ENCODE measurements at regions not wholly inside any gene's neighbourhood (a gene's known extent, or its start where the extent isn't known, plus 50 kb on each side); places are given as distances from the start of the nearest gene placed in this dataset.

DNA sequence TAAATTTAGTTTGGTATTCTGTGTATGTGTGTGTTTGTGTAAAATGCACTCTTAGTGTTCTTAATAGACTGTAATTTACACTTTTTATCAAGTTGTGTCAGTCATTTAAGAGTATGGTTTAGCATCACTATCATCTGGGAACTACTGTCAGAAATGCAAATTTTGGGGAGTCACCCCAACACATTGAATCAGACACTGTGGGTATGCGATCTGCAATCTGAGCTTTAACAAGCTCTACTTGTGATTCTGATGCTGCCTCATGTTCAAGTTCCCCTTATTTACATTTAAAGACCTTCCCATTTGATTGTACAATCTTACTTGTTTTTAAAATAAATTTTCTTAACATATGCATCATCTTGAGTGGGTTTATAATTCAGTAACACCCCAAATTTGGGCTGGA, 218.1 kb upstream of the FOXP2 start:
- in situ Hi-C loops (cut with HindIII; ENCODE audit: low sequenced_read_pairs), result no loop called here
- no peak overlapping the region for H3K4me3 ChIP-seq (ENCODE audit: low read depth, low read length)
- TF ChIP-seq, protein P1, sequence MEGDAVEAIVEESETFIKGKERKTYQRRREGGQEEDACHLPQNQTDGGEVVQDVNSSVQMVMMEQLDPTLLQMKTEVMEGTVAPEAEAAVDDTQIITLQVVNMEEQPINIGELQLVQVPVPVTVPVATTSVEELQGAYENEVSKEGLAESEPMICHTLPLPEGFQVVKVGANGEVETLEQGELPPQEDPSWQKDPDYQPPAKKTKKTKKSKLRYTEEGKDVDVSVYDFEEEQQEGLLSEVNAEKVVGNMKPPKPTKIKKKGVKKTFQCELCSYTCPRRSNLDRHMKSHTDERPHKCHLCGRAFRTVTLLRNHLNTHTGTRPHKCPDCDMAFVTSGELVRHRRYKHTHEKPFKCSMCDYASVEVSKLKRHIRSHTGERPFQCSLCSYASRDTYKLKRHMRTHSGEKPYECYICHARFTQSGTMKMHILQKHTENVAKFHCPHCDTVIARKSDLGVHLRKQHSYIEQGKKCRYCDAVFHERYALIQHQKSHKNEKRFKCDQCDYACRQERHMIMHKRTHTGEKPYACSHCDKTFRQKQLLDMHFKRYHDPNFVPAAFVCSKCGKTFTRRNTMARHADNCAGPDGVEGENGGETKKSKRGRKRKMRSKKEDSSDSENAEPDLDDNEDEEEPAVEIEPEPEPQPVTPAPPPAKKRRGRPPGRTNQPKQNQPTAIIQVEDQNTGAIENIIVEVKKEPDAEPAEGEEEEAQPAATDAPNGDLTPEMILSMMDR (IDR thresholded peaks at IDR 0.05; ENCODE audit: low read depth, low read length), result no peak
- DNase-seq (ENCODE audit: low read depth, low spot score), result no peak

DNA sequence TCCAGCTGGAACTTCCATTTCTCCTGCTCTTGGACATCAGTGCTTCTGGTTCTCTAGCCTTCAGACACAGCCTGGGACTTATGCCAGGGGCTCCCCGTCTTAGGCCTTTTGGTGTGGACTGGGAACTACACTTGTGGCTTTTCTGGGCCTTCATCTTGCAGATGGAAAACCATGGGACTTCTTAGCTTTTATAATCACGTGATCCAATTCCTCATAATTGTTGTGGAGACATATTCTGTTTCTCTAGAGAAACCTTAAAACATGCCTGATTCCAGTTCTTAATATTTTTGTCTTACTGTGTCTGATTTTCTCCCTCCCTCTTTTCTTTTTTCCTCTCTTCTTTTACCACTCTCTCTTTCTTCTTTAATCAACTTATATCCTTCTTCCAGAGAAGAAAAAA, 224.2 kb upstream of the FOXP2 start:
- in situ Hi-C loops (cut with HindIII; ENCODE audit: low sequenced_read_pairs), result no loop called here
- TF ChIP-seq, protein P1 (IDR thresholded peaks at IDR 0.05; ENCODE audit: low read depth, low read length), result no peak
- DNase-seq (ENCODE audit: low read depth, low spot score), result no peak
- H3K4me3 ChIP-seq (ENCODE audit: low read depth, low read length), result no peak overlapping the region

GRCh38 chr7:114183311-114184088, 231.1 kb upstream of the FOXP2 start:
- TF ChIP-seq, protein P1 (IDR thresholded peaks at IDR 0.05; ENCODE audit: low read depth, low read length), result no peak
- in situ Hi-C loops (cut with HindIII; ENCODE audit: low sequenced_read_pairs), result no loop called here
- H3K4me3 ChIP-seq (ENCODE audit: low read depth, low read length), result no peak overlapping the region
- no peak for DNase-seq (ENCODE audit: low read depth, low spot score)

DNA sequence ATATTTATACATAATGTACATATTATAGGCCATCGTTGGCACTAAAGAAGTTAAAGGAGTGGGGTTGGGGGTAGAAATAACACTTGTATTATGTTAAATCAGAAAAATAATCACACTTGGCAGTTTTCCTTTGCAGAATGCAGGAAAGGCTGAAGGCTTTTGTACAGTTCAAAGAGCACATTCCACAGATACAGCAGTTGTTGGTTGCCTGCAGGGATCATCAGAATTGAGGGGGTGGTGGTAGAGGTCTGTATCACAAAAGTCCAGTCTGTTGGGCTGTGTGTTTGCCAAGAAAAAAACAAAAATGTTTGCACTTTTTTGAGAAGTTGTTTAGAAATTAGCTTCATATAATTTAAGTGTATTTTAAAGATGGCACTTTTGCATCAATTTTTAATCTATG, 231.8 kb upstream of the FOXP2 start:
- no peak overlapping the region for H3K4me3 ChIP-seq (ENCODE audit: low read depth, low read length)
- no peak for DNase-seq (ENCODE audit: low read depth, low spot score)
- TF ChIP-seq, protein P1 (IDR thresholded peaks at IDR 0.05; ENCODE audit: low read depth, low read length), result no peak
- in situ Hi-C loops (cut with HindIII; ENCODE audit: low sequenced_read_pairs), result no loop called here

DNA sequence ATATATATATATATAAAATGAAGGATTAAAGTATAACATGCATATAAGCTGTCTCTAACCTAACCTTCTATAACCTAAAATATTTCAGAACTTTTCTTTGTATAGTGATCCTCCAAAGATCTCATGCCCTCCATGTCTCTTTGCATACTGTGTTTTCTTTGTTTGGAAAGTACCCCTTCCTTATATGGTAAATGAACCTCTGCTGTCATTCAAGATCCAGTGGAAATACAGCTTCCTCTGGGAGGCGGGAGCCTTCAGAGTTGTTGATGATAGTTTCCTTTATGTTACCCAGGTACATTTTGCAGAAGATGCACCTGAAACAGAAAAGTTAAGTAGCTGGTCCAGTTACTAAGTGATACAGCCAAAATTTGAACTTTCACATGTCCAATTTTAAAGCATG, 233.3 kb upstream of the FOXP2 start:
- no peak overlapping the region for H3K4me3 ChIP-seq (ENCODE audit: low read depth, low read length)
- in situ Hi-C loops (cut with HindIII; ENCODE audit: low sequenced_read_pairs), result no loop called here
- no peak for DNase-seq (ENCODE audit: low read depth, low spot score)
- TF ChIP-seq, protein P1 (IDR thresholded peaks at IDR 0.05; ENCODE audit: low read depth, low read length), result no peak

- H3K4me3 ChIP-seq (ENCODE audit: low read depth, low read length), result no peak overlapping the region
- in situ Hi-C loops (cut with HindIII; ENCODE audit: low sequenced_read_pairs), result no loop called here
- DNase-seq (ENCODE audit: low read depth, low spot score), result no peak
- TF ChIP-seq, protein P1 (IDR thresholded peaks at IDR 0.05; ENCODE audit: low read depth, low read length), result no peak
Measured at GRCh38 chr7:114180556-114181266, 233.9 kb upstream of the FOXP2 start.
